ENCODE measurements at regions not wholly inside any gene's neighbourhood (a gene's known extent, or its start where the extent isn't known, plus 50 kb on each side); places are given as distances from the start of the nearest gene placed in this dataset.
"Not testable (repeated sequence)": the region's sequence is repeated elsewhere in the genome, so short reads cannot be mapped to it uniquely, and the experiment has no call there.

DNA sequence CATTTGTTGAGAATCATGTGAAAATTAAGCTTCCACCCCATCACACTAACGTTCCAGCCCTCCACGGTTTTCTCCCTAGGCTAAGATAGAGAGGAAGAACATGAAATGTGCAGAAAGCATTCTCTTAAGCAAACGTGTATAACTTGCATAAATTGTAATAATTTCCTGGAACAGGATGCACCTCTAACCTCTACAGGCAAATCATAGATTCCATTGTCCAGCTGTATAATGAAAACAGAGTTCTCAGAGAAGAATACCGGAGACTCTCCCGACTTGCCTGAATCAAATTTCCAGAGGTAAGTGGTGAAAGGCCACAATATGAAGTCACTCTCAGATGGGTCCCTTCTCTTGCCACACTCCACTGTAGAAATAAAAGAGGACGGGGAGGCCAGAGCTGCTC, 87.7 kb downstream of the PPIAL4A start:
- TF ChIP-seq, protein P1, sequence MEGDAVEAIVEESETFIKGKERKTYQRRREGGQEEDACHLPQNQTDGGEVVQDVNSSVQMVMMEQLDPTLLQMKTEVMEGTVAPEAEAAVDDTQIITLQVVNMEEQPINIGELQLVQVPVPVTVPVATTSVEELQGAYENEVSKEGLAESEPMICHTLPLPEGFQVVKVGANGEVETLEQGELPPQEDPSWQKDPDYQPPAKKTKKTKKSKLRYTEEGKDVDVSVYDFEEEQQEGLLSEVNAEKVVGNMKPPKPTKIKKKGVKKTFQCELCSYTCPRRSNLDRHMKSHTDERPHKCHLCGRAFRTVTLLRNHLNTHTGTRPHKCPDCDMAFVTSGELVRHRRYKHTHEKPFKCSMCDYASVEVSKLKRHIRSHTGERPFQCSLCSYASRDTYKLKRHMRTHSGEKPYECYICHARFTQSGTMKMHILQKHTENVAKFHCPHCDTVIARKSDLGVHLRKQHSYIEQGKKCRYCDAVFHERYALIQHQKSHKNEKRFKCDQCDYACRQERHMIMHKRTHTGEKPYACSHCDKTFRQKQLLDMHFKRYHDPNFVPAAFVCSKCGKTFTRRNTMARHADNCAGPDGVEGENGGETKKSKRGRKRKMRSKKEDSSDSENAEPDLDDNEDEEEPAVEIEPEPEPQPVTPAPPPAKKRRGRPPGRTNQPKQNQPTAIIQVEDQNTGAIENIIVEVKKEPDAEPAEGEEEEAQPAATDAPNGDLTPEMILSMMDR (IDR thresholded peaks at IDR 0.05; ENCODE audit: poor library complexity, severe bottlenecking), result not testable (repeated sequence)
- not testable (repeated sequence) for TF ChIP-seq POLR2AphosphoS5 (IDR thresholded peaks at IDR 0.05); RAD21 (conservative IDR thresholded peaks at IDR 0.05)
